Panc1 (cell line): ENCODE measurements at regions not wholly inside any gene's neighbourhood (a gene's known extent, or its start where the extent isn't known, plus 50 kb on each side); places are given as distances from the start of the nearest gene placed in this dataset.

Experiments
- ATAC-seq: fragments of 200-7000 bp; cut with Tn5 transposase; 2 replicates; pipeline ENCODE4 v1.9.1; 2020; ENCODE audit warnings: mild to moderate bottlenecking, moderate library complexity
- BruUV-seq: library from RNA; stranded (reverse); fragments of 400-500 nt; replicated peaks from 2 replicates; lab custom pipeline; 2021; lab: Mats Ljungman, UMichigan
- CTCF ChIA-PET: fragments of 300-600 bp; sonication (Branson Sonifier 250); formaldehyde crosslinking; loops from one replicate; lab custom pipeline; 2022; ENCODE audit warnings: antibody characterized with exemption; lab: Charles Lee
- POLR2A ChIA-PET: fragments of 300-600 bp; sonication (Branson Sonifier 250); formaldehyde crosslinking; loops from one replicate; lab custom pipeline; 2022; ENCODE audit warnings: antibody characterized with exemption; lab: Charles Lee
- DNase-seq: peaks from one replicate; pipeline ENCODE4 v3.0.0-alpha.2; 2010; ENCODE audit warnings: low read depth, low spot score
- H3K27ac ChIP-seq: 2 replicates; pipeline ENCODE4 v1.5.1; 2011; ENCODE audit warnings: mild to moderate bottlenecking, low read length, inconsistent platforms
- H3K27me3 ChIP-seq: fragments of 200-500 bp; sonication (Bioruptor generic); 2 replicates; pipeline ENCODE4 v1.6.0; 2014; ENCODE audit warnings: low read length, inconsistent platforms; ENCODE audit not compliant: control insufficient read depth, insufficient read depth
- H3K36me3 ChIP-seq: fragments of 200-500 bp; sonication (Bioruptor generic); 2 replicates; pipeline ENCODE4 v1.5.1; 2014; ENCODE audit warnings: inconsistent platforms, mild to moderate bottlenecking, low read length, moderate library complexity; ENCODE audit not compliant: control insufficient read depth, insufficient read depth
- H3K4me1 ChIP-seq: 2 replicates; pipeline ENCODE4 v1.5.1; 2011; ENCODE audit warnings: inconsistent platforms, mild to moderate bottlenecking, low read length, moderate library complexity; ENCODE audit not compliant: control insufficient read depth, insufficient read depth
- H3K4me3 ChIP-seq, 2 experiments: 2 replicates each; pipeline ENCODE4 v1.5.1; 2011 to 2012; ENCODE audit warnings: low read depth in 2 of 2, low read length in 2 of 2, mild to moderate bottlenecking in 2 of 2, inconsistent platforms in 1 of 2, moderate library complexity in 1 of 2
- H3K9me3 ChIP-seq: fragments of 200-500 bp; sonication (Bioruptor generic); 2 replicates; pipeline ENCODE4 v1.5.1; 2014; ENCODE audit warnings: low read depth, mild to moderate bottlenecking, inconsistent platforms, low read length, moderate library complexity; ENCODE audit not compliant: control insufficient read depth, insufficient read depth
- CTCF ChIP-seq: fragments of 450-650 bp; IDR thresholded peaks from 2 replicates; pipeline ENCODE4 v1.5.1; 2017; ENCODE audit warnings: mild to moderate bottlenecking
- POLR2AphosphoS5 ChIP-seq: IDR thresholded peaks from 2 replicates; pipeline ENCODE4 v1.6.1; 2012; ENCODE audit warnings: mild to moderate bottlenecking, low read depth, low read length, moderate library complexity
- REST ChIP-seq, 2 experiments: IDR thresholded peaks; 2 replicates each; pipeline ENCODE4 v1.6.1; 2011 to 2012; ENCODE audit warnings: low read depth in 2 of 2, control low read depth in 1 of 2, low read length in 1 of 2, mild to moderate bottlenecking in 1 of 2, moderate library complexity in 1 of 2; ENCODE audit not compliant: insufficient read depth in 1 of 2
- SIN3A ChIP-seq: IDR thresholded peaks from 2 replicates; pipeline ENCODE4 v1.6.1; 2012; ENCODE audit warnings: low read depth, mild to moderate bottlenecking, low read length, moderate library complexity, borderline replicate concordance; ENCODE audit not compliant: insufficient read depth
- TCF7L2 ChIP-seq: IDR thresholded peaks from 2 replicates; pipeline ENCODE4 v1.6.1; 2011; ENCODE audit warnings: mild to moderate bottlenecking, low read depth, low read length, inconsistent platforms
- in situ Hi-C: cut with HindIII; loops from 2 replicates; pipeline ENCODE4 v1.10.0; 2016; ENCODE audit warnings: low sequenced_read_pairs, low pct_unique_long_range_greater_than_20kb
- intact Hi-C: fragments of 100-400 bp; cut with micrococcal nuclease; formaldehyde crosslinking; loops from one replicate; pipeline ENCODE4 v1.10.0; 2022; ENCODE audit not compliant: unreplicated experiment

- H3K27me3 ChIP-seq = no peaks in the 10 kb centered on the region
- no TSS peak for BruUV-seq
- no peaks in the 10 kb centered on the region for H3K9me3 ChIP-seq
- intact Hi-C loops = no loop called here
- no peaks in the 10 kb centered on the region for H3K4me1 ChIP-seq
- H3K27ac ChIP-seq = no peak overlapping the region
- POLR2A ChIA-PET = no interaction called here
- DNase-seq = no peak
- CTCF ChIA-PET = no interaction called here
- TF ChIP-seq POLR2AphosphoS5 (no peak), SIN3A (no peak), REST (IDR thresholded peaks at IDR 0.05; ENCODE audit: insufficient read depth in 1 of 2, low read depth in 2 of 2, low read length in 1 of 2) (no peak), TCF7L2 (no peak), CTCF (no peak)
- no peak for ATAC-seq
- in situ Hi-C loops = no loop called here
- H3K4me3 ChIP-seq = no peak overlapping the region
- no peaks in the 10 kb centered on the region for H3K36me3 ChIP-seq
These were observed 469.3 kb upstream of the CFAP20DC start for GRCh38 chr3:59519094-59519493.

- Histone ChIP-seq H3K27me3 (no peaks in the 10 kb centered on the region), H3K9me3 (no peaks in the 10 kb centered on the region), H3K36me3 (no peaks in the 10 kb centered on the region), H3K4me3 (no peak overlapping the region), H3K27ac (no peak overlapping the region), H3K4me1 (no peaks in the 10 kb centered on the region)
- TF ChIP-seq REST (IDR thresholded peaks at IDR 0.05; ENCODE audit: insufficient read depth in 1 of 2, low read depth in 2 of 2, low read length in 1 of 2) = no peak
- no peak for TF ChIP-seq SIN3A
- no peak for TF ChIP-seq CTCF
- no peak for TF ChIP-seq POLR2AphosphoS5
- no peak for TF ChIP-seq TCF7L2
- DNase-seq = no peak
- no peak for ATAC-seq
- in situ Hi-C loops = no loop called here
- ChIA-PET CTCF (no interaction called here), POLR2A (no interaction called here)
- no TSS peak for BruUV-seq
- intact Hi-C loops = no loop called here
These were observed 468.6 kb upstream of the CFAP20DC start for GRCh38 chr3:59518283-59519055.
